ENCODE measurements at regions not wholly inside any gene's neighbourhood (a gene's known extent, or its start where the extent isn't known, plus 50 kb on each side); places are given as distances from the start of the nearest gene placed in this dataset.
"Not testable (repeated sequence)": the region's sequence is repeated elsewhere in the genome, so short reads cannot be mapped to it uniquely, and the experiment has no call there.

GRCh38 chr6:141580131-141580530 is 552.6 kb upstream of the GJE1 start:
- DNase-seq (ENCODE audit: low read depth in 2 of 2): no peak

GRCh38 chr6:141576751-141577150 is 556.0 kb upstream of the GJE1 start:
- DNase-seq (ENCODE audit: low read depth in 2 of 2): no peak

- peak; percentile 28 to 37 for DNase-seq (ENCODE audit: low read depth in 2 of 2)
These were observed 569.6 kb upstream of the GJE1 start for GRCh38 chr6:141562851-141563763.

GRCh38 chr6:141562186-141562811 is 570.4 kb upstream of the GJE1 start:
- no peak for DNase-seq (ENCODE audit: low read depth in 2 of 2)

GRCh38 chr6:141561154-141561553 is 571.6 kb upstream of the GJE1 start:
- DNase-seq (ENCODE audit: low read depth in 2 of 2): no peak

GRCh38 chr6:141552463-141552862 is 580.3 kb upstream of the GJE1 start:
- DNase-seq (ENCODE audit: low read depth in 2 of 2): no peak

- DNase-seq (ENCODE audit: low read depth in 2 of 2): no peak
These were observed 580.7 kb upstream of the GJE1 start for GRCh38 chr6:141552031-141552430.

GRCh38 chr6:141551318-141551717 is 581.4 kb upstream of the GJE1 start:
- no peak for DNase-seq (ENCODE audit: low read depth in 2 of 2)

- no peak for DNase-seq (ENCODE audit: low read depth in 2 of 2)
These were observed 582.3 kb upstream of the GJE1 start for GRCh38 chr6:141550471-141550870.

- DNase-seq (ENCODE audit: low read depth in 2 of 2): no peak
These were observed 583.8 kb upstream of the GJE1 start for GRCh38 chr6:141548966-141549365.

GRCh38 chr6:141541581-141542324 is 591.0 kb upstream of the GJE1 start:
- DNase-seq (ENCODE audit: low read depth in 2 of 2): no peak

- no peak for DNase-seq (ENCODE audit: low read depth in 2 of 2)
These were observed 592.5 kb upstream of the GJE1 start for GRCh38 chr6:141540207-141540606.

GRCh38 chr6:141539617-141540016 is 593.1 kb upstream of the GJE1 start:
- DNase-seq (ENCODE audit: low read depth in 2 of 2): no peak

GRCh38 chr6:141532211-141532610 is 600.5 kb upstream of the GJE1 start:
- no peak for DNase-seq (ENCODE audit: low read depth in 2 of 2)

- no peak for DNase-seq (ENCODE audit: low read depth in 2 of 2)
These were observed 601.7 kb upstream of the GJE1 start for GRCh38 chr6:141531040-141531439.

GRCh38 chr6:141528596-141528995 is 604.1 kb upstream of the GJE1 start:
- DNase-seq (ENCODE audit: low read depth in 2 of 2): no peak

GRCh38 chr6:141526985-141527384 is 605.7 kb upstream of the GJE1 start:
- DNase-seq (ENCODE audit: low read depth in 2 of 2): no peak

GRCh38 chr6:141521440-141521839 is 611.3 kb upstream of the GJE1 start:
- no peak for DNase-seq (ENCODE audit: low read depth in 2 of 2)

GRCh38 chr6:141513830-141514229 is 618.9 kb upstream of the GJE1 start:
- no peak for DNase-seq (ENCODE audit: low read depth in 2 of 2)

GRCh38 chr6:141510803-141511202 is 621.9 kb upstream of the GJE1 start:
- DNase-seq (ENCODE audit: low read depth in 2 of 2): no peak

- not testable (repeated sequence) for DNase-seq (ENCODE audit: low read depth in 2 of 2)
These were observed 626.7 kb upstream of the GJE1 start for GRCh38 chr6:141506062-141506461.

GRCh38 chr6:141504318-141504717 is 628.4 kb upstream of the GJE1 start:
- DNase-seq (ENCODE audit: low read depth in 2 of 2): not testable (repeated sequence)
